ENCODE measurements at regions not wholly inside any gene's neighbourhood (a gene's known extent, or its start where the extent isn't known, plus 50 kb on each side); places are given as distances from the start of the nearest gene placed in this dataset.
"Not testable (repeated sequence)": the region's sequence is repeated elsewhere in the genome, so short reads cannot be mapped to it uniquely, and the experiment has no call there.

DNA sequence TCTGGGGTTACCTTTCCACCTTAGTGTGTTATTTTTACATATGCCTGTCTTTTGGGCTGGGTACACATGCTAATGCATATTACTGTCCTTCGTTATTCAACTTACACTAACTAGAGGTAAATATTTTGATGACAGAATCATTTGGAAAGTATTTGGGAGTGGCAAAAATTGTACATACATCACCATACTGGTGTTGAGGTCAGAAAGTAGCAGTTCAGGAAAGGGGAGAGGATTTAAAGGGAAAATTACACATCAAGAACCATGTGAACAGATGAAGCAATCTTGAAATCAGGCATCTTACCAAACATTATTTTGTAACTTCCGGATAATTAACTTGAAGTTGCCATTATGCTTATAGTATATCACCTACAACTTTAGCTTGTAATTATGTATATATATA, 379.7 kb downstream of the RND3 start:
- DNase-seq (ENCODE audit: low read depth) = no peak

DNA sequence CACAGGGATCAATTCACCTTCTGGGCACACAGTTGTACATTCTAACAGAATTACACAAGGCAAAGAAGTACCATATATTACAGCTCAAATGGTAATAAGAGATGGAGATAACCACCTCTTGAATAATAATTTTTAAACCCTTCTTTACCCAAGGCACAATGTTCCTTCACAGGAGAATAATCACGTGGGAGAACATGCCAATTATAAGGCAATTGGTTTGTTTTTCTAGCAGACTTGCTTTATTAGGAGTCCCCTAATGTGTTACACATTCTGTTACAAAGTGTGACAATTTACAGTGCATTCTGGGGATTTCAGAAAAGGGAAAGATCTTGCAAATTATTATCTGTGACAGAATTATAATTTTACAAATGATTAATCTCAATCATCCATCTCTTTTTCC, 380.3 kb downstream of the RND3 start:
- DNase-seq (ENCODE audit: low read depth) = no peak

DNA sequence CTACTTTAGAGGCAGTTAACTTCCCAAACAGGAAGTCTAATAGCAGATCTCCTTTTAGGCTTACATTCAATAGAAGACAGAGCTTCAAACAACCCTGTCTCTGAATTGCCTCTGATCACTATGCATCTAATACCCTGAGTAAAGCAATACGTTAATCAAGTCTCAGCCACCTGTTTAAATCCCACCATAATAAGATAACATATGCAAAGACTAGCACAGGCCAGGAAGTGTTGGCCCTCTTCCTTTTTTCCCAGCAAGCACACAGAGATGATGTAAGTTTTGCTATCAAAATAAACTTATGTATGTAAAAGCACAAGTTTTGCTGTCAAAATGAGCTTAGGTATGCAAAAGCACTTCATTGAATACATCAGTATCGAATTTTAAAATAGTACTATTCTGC, 385.5 kb downstream of the RND3 start:
- no peak for DNase-seq (ENCODE audit: low read depth)

DNA sequence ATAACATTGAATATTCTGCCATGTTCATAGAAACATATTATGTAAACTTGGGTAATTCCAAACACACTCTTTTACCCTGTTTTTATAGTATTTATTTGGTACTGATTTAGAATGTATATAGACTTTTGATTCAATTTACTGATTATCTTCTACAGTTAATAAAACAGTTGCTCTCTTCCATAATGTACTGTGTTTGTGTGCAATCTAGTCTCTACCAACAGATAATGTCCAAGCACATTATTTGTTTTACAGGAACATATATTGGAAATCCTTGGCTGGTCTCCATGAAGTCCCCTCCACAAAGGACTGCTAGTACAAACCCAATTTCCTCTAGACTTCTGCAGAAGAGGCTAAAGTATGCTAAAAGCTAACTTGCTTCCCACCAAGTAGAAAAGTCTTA, 386.6 kb downstream of the RND3 start:
- no peak for DNase-seq (ENCODE audit: low read depth)

DNA sequence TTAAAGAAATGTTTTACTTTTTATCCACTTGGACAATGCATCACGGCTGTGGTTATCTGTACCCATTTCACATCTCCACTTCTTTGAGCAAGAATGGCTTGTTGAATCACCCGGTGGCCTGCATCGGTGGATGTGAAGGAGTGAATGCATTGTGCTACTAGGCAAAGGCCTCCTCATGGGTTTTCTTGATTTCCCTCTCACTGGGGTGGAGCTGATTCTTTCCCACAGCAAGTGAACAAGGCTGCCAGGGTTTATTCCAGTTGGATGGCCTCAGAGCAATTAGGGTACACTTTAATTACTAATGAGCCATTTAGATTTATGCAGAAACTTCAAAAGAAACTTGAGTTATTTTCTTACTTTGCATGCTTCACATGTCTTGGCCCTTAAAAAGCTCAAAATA, 387.1 kb downstream of the RND3 start:
- DNase-seq (ENCODE audit: low read depth) = no peak

DNA sequence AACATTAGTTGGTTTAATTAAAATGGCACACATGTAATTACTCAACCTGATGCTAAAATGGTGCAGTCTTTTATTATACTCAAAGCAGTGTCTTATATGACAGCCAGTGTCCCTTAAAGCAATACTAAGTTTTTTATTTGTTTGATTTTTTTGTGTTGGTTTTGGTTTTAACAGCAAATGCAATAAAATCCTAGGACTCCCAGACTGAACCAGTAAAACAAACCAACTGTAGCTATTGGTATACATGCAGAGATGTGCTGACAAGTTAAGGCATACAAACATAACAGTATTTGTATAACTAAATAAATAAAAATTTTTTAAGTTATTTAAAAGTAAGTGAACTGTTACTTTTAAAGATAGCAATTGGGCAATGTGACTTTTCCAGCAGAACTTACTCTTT, 387.7 kb downstream of the RND3 start:
- DNase-seq (ENCODE audit: low read depth) = no peak

DNA sequence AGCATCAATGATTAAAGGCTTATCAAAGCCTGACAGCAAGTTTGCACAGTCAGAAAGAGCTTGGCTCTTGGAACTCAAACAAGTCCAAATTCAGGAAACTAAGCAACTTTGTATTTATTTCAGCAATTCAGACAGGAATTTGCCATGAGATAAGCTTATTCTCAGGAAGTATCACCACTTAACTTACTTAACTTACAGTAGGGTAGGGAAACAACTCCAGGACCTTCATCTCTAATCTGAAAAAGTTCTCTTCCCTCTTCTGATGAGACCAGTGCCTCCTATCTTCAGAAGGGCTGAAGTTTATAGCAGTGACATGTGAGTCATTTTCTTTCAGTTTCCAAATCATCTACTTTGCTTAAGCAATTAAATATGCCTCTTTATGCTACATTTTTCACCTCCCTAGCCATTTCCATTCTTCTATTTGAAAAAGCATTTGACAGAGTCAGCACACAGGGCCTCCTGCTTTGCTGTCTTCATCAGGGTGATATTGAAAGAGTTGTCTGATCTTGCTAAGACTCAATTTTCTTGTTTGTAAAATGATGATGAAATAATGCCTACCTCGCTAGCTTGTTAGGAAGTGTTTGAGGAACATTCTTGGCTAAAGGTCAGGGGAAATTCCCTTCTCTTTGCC, 389.5 kb downstream of the RND3 start:
- peak; percentile 4 for DNase-seq (ENCODE audit: low read depth)

DNA sequence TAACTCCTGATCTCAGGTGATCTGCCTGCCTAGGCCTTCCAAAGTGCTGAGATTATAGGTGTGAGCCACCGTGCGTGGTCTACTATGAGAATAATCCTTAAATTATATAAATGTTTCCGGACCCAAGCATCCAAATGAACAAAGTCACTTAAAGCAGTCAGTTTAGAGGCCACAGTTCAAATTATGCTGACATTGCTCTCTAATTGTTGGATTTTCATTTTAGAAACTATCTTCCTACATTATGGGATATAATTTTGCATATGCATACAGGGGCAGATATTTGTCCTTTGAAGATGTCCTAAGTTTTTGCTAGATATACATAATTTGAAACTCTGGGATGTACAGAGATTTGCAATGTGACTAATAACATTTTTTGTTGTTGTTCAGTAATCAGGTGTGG, 390.1 kb downstream of the RND3 start:
- DNase-seq (ENCODE audit: low read depth) = no peak

DNA sequence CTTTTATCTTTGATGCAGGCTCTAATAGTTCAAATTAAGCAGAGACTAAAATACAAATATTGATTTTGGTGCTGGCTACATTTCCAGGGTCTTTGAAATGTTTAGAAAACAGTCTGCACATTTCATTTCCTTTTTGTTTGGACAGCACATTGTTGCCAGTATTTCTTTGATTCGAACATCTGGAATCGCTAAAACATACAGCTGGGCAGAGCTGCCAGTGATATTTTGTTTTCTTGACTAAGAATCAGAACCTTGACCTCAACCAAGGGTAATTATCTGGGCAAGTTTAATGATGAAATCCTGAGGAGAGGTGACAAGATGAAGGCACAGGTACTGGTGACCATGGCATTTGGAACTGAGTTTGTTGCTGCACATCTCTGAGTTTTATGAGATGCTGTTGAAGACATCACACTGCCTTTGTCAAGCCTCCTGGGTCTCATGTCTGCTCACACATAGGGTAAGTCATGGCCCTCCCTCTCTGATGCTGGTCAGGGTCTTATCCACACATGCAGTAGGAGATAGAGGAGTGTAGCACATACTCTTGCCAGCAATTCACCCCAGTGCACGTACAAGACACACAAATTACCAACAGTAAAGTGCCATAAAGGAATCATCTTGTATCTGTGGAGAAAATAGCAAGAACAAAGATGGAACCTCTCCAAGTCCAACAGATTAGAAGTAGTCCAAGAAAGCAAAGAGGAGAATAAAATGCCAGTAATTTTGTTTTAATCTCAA, 391.9 kb downstream of the RND3 start:
- DNase-seq (ENCODE audit: low read depth) = no peak

DNA sequence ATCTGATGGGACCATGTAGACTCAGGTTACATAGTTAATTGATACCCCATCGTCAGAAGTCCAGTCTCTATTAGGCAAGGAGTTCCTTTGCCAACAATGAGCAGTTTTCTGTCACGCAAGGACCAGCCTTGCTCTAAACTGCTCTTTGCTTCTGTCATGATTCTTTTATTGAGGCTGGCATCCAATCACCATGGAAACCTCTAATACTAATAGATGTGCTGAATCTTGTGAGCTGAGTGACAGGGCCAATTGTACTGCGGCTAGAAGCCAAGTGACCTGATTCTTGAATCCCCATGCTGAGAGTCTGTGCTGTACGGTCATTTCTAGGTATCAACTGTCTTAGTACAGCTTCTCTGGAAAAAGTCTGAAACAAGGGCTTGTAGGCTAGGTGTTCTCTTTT, 395.6 kb downstream of the RND3 start:
- DNase-seq (ENCODE audit: low read depth) = no peak

DNA sequence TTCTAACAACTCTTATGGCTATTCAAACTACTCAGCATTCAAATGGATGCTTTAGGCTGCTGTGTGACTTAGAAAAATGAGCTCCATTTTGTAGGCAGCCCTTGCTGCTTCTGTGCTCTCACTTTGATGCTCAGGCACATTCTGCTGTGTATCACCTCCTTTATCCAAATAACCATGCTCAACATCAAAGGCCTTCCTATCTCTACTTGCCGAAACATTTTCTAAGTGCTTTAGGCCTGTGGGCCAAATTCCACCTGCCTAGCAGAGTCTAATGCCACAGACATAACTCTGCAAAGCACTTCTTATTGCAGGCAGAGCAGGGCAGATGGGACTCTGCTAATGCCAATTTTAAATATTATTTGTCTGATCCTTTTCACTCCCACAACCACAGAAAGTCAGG, 397.4 kb downstream of the RND3 start:
- no peak for DNase-seq (ENCODE audit: low read depth)

DNA sequence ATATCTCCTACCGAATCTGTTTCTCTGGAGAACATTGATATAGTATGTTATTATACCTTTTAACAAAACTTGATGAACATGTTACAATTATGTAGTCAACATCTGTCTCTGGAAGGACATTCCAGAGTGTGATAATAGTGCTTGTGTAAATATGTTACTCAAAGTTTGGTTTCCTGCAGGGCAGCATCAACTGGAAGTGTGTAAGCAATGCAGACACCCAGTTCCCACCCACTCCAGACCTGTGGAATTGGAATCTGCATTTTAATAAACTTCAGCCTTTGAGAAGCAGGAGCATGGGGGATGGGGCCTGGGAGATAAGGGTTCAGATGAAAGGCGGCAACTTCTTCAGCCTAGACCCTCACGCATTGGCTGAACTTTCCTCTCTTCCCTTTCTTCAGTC, 398.9 kb downstream of the RND3 start:
- peak; percentile 6 for DNase-seq (ENCODE audit: low read depth)

DNA sequence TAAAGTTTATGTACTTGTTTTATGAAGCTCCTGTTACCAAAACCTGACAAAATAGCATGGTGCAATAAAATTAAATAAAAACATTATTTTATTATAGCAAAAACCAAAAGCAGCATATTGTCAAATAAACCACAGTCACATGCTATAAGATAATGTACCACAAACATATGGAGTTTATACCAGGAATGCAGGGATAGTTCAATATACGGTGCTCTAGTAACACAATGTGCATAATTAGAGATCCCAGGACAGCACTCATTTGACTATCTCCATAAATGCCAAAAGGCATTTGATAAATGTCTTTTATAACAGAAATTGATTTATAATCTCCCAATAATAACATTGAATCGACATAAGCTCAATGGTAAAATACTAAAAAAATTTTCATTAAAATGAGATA, 402.0 kb downstream of the RND3 start:
- DNase-seq (ENCODE audit: low read depth) = no peak

DNA sequence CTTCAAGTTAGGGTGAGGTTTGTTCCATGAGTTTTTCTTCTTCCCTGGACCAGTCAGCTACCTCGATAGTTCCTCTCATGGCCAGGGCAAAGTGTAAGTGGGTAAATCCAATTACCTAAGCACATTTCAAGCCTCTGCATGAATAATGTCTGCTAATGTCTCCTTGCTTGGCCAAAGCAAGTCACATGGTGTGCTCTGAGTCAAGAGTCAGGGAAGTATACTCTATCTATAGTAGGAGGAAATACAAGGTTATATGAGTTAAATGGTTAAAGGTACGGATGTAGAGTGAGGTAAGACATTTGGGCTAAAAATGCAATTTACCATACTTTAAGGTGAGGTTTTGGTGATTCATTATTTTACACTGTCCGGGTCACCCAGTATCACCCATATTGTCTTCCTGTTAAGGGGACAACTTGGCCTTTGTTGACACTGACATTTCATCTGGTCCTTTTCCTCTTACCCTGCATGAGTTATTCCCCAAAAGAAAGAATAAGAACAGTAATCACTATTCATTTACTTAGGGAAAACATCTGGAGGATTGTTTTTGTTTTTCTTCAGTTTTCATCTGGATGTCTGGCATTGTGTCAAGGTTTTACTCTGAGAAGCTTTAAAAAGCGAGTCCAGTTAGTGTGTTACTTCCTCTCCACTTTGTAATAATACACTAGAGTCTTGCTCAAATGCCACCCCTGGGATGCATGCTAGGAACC, 405.5 kb downstream of the RND3 start:
- DNase-seq (ENCODE audit: low read depth) = no peak

DNA sequence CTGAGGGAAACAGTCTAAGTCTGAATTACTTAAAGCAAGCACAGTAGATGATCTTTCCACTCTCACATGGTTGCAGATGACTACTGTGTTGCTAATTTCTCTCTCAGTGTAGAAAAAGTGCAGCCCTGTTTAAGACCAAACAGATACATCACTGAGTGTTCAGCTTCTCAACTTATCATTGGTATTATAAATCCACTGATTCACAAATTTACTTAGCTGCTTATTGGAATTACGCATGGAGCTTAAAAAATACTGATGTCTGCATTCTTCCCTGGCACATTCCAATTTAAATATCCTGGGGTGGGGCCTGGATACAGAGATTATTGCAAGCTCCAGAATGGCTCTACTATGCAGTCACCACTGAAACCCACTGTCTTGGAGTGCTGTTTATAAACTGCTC, 411.2 kb downstream of the RND3 start:
- DNase-seq (ENCODE audit: low read depth) = peak; percentile 5

DNA sequence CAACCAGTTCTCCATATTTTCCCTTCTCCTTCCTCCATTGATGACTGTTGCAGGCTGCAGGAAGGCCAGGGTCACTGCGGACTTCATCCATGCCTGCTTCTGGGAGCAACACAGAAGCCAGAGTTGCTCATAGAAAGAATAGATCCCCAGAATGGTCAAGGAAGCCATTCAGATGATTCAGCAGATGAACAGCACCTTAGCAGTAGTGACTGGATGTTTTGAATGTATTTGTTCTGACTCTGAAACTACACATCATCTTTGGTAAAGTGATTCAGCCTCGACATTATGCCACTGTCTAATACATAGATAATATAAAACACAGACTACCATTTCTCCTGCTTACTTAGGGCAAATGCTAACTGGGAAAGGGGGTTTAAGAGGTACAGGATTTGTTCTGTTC, 411.6 kb downstream of the RND3 start:
- DNase-seq (ENCODE audit: low read depth) = peak; percentile 10

DNA sequence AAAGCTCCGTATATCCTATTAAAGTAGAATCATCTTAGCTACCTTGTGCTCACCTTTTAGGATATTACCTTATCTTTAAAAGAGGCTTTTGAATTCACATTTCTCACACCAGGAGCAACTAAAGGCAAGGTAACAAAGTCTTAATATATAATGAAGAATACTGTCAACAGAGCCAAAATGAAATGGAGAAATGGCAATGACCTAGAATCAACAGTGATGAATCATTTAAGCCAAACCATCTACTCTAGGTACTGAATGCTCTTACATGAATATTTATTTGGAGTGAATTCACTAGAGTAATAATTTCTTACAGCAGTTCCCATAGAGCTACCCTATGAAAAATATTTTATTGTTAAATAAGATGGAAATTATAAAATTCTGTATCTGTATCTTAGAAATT, 421.0 kb downstream of the RND3 start:
- no peak for DNase-seq (ENCODE audit: low read depth)

DNA sequence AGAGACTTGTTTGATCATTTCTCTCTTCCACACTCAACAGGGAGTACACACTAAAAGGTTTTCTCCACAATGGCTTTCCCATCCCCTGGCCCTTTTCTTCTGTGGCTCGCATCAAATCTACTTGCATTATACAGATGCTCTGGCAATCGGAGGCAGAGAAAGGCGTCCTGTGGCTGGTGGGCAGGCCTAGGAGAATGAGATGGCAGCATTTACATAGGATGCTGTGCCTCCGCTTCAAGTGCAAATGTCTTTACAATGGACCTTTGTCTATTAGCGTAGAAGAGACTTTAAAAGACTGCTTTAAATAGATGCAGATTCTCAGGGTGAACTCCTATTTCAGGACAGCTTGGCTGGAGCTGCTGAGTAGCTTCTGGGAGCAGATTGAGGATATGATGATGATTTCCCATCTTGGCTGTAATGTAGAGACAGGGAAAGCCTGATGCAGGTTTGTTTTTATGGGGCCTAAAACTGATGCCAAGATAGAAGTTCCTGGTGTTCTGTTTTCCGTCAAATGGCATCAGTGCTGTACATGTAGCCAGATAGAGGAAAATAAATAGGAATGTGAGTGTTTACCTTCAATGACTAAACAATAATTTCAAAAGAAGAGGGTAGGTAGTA, 423.4 kb downstream of the RND3 start:
- no peak for DNase-seq (ENCODE audit: low read depth)

DNA sequence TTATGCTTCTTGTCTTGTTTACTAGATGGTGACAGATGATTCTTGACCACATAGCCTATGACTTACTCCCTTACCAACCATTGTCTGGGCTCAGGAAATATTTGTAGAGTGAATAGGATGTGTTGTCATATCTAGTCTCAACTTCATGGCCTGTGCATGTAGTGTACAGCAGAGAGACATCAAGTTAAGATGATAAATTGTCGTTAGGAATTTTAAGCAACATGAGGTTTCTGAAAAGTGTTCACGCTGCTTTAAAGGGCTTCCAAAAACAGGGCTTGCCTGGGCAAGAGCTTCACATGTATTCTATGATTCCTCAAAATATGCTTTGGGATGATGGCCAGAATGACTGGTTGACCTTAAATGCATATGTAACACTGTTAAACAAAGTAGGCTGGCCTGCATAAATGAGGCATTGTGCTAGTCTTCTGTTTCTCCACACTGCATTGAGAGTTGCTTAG, 424.0 kb downstream of the RND3 start:
- DNase-seq (ENCODE audit: low read depth) = peak; percentile 15

DNA sequence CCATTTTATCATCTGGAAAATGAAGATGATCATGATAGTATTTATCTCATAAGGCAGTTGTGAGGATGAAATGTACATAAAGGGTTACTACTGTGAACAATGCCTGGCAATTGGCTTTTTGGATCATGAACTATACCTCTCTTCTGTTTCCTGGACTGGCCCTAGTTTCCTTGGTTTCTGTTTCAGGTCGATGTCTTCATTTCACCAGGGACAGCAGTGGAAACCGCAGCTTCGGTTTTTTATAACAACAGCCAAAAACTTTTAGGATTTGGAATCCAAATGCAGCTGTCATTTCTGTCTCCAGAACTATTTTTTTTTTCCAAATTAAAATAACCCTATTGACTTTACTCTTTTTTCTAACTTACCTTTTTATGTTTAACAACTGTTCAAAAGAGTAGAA, 425.1 kb downstream of the RND3 start:
- no peak for DNase-seq (ENCODE audit: low read depth)

DNA sequence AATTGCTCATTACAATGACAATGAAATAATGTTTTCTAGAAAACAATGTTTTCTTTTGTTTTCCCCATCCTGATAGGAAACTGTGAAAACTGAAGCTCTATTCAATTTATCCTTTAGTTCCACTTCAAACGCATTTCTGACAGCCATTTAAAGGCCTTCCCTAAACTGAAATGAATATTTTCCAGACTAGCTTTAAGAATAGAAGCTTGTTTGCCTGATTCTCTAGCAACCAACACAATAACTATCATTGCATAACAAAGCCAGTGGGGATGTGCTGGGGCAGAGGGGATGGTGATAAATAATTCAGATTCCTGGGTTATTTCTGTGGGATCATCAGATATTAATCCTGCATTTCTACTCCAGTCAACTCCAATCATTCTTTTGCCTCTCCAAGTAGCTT, 427.1 kb downstream of the RND3 start:
- no peak for DNase-seq (ENCODE audit: low read depth)

DNA sequence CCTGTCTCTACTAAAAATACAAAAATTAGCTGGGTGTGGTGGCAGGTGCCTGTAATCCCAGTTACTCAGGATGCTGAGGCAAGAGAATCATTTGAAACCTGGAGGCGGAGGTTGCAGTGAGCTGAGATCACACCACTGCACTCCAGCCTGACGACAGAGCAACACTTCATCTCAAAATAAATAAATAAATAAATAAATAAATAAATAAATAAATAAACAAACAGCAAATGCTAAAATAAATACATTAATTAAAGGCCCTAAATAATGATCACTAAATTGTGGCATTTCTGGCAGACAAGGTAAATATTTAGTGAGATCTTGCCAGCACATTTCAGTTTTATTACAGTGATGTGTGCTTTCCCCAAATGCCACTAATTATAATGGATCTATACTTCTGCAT, 427.8 kb downstream of the RND3 start:
- not testable (repeated sequence) for DNase-seq (ENCODE audit: low read depth)

DNA sequence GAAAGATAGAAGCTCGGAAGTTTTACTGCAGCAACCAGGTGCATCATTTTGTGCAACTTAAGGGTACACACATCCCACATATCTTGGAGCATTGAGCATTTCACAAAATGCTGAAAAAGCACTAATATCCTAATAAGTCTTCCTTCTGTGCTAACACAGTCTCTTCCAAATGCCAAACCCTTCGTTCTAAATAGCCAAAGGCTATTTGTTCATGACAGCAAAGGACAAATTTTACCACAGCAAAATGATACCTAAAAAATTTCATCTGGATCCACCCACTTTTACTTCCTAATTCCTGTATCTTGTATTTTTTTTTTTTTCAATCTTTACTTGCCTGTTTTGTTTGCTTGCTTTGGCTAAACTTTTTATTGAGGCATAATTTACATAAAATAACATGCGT, 435.0 kb downstream of the RND3 start:
- DNase-seq (ENCODE audit: low read depth) = no peak

Data from Daoy (cell line).